GM21526 (cell line): ENCODE measurements at regions not wholly inside any gene's neighbourhood (a gene's known extent, or its start where the extent isn't known, plus 50 kb on each side); places are given as distances from the start of the nearest gene placed in this dataset.
A peak's percentile ranks its signal among the peaks of the same experiment; 100 is the strongest.
"Not testable (repeated sequence)": the region's sequence is repeated elsewhere in the genome, so short reads cannot be mapped to it uniquely, and the experiment has no call there.

ENCODE experiments used
- ATAC-seq: cut with Tn5 transposase; IDR thresholded peaks from one replicate; pipeline ENCODE4 v1.9.1; 2021; ENCODE audit warnings: moderate library complexity; ENCODE audit not compliant: unreplicated experiment, low FRiP score

GRCh38 chr12:78269620-78270019 lies 438.9 kb downstream of the NAV3 start:
- no peak for ATAC-seq

DNA sequence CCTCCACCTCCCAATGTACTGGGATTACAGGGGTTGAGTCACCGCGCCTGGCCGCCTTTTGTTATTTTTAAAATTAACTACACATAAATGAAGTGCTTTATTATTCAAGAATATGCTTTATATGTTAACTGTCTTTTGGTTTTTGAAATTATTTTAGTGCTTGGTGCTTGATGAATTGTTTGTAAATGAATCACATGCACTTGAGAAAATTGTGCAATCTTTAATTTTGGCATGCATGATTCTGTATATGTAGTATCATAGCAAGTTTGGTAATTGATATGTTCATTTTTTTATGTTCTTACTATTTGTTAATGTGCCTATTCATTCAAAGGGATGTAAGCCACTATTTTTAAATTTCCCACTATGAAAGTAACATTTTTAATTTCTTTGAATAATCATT lies 440.9 kb downstream of the NAV3 start:
- no peak for ATAC-seq

DNA sequence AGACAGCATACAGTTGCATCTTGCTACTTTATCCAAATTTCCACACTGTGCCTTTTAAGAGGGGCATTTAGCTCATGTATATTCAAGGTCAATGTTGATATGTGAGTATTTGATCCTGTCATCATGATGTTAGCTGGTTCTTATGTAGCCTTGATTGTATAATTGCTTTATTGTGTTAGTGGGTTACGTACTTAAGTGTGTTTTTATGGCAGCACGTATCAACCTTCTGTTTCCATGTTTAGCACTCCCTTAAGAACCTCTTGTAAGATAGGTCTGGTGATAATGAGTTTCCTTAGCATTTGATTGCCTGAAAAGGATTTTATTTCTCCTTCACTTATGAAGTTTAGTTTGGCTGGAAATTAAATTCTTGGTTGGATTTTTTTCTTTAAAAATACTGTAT lies 445.2 kb downstream of the NAV3 start:
- ATAC-seq, result no peak

DNA sequence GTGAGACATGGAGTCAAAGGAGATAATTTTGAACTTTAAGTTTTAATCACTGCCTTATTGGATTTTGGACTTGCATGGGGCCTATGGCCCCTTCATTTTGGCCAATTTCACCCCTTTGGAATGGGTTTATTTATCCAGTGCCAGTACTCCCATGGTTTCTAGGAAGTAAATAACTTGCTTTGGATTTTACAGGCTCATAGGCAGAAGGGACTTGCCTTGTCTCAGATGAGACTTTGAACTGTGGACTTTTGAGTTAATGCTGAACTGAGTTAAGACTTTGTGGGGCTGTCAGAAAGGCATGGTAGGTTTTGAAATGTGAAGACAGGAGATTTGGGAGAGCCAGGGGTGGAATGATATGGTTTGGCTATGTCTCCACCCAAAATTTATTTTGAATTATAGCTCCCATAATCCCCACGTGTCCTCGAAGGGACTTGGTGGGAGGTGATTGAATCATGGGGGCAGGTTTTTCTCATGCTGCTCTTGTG lies 448.1 kb downstream of the NAV3 start:
- ATAC-seq, result no peak

- no peak for ATAC-seq
Measured at GRCh38 chr12:78279567-78279966, 448.9 kb downstream of the NAV3 start.

DNA sequence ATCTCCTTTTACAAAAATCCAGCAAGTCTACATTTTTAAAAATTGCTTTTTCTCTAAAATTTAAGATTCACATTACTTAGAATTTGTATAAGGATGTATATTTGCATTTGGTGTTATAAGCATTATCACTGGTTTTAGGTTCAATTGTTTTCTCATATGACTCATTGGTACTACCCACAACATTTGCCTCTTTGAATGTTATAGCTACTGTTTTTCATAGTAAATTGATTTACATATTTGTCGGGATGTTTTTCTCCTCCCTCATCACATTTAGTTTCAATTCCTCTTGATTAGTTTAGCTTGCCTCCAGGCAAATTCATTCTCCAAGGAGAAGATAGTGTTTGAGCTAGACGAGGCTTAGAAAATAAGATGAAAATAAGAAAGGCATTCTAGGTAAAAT lies 450.4 kb downstream of the NAV3 start:
- not testable (repeated sequence) for ATAC-seq

- no peak for ATAC-seq
Measured at GRCh38 chr12:78284417-78284816, 453.7 kb downstream of the NAV3 start.

- ATAC-seq, result no peak
Measured at GRCh38 chr12:78290606-78291345, 460.1 kb downstream of the NAV3 start.

DNA sequence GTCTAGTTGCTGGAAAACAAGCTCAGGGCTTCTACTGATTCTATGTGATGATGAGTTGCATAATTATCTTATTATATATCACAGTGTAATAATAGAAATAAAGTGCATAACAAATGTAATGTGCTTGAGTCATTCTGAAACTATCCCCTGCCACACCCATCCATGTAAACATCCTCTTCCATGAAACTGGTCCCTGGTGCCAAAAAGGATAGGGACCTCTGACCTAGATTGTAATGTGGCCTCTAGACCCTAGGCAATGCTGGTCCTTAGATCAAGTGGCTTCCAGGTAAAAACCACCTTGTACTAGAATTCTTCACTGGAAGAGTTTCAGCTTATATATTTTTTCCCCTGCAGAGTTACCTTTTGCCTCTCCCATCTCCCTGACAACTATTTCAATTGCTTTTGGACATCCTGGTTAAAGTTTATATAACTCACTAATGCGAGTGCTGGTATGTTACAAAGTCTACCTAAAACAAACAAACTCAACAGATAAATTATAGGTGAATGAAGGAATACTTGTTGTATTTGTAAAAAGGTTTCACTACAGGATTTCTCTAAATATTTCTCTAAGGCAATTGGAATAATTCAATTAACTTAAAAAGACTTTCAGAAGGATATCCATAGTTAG lies 462.5 kb downstream of the NAV3 start:
- ATAC-seq, result no peak

DNA sequence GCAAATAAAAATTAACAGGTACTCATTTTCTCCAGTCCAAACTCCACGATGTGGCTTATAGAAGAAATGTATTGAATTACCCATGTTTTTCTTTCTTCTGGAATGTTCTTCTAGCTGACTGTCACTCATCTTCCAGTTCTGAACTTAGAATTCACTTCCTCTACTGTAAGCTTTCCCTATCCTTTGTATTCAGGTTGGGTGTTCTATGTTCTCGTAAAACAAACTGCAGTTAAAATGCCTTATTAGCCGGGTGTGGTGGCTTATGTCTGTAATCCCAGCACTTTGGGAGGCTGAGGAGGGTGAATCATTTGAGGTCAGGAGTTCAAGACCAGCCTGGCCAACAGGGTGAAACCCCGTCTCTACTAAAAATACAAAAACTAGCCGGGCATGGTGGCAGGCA lies 470.6 kb downstream of the NAV3 start:
- ATAC-seq, result not testable (repeated sequence)

DNA sequence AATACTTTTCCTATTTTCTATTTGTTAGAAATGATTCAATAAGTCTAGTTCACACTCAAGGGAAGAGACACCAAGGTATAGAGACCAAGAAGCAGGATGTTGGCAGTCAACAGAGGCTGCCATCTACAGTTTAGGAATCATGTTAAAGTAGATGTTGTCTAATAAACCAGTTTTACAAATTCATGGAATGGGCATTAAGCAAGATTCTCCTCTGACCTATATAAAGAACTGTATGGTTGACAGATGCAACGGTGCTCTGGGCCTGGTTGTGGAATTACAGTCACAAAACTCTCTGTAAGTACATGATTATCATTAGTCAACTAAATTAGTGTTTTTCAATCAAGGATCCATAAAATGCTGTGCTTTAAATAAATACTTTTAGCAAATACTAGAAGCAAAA lies 475.1 kb downstream of the NAV3 start:
- ATAC-seq, result no peak

- ATAC-seq, result no peak
Measured at GRCh38 chr12:78306236-78306635, 475.5 kb downstream of the NAV3 start.

DNA sequence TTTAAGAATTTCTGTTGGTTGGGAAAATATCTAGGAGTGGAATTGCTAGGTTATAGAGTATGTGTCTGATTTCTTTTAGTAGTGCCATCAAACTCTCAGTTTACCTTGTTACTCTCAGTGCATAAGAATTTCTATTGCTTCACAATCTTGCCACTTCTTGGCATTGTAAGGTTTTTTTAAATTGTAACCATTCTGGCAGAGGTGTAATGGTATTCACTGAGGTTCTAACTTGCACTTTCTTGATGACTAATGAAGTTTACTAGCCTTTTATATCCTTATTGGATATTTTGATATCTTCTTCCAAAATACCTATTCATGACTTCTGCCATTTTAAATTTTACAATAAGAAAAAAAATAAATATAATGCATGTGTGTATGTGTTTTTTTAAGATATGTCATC lies 478.0 kb downstream of the NAV3 start:
- no peak for ATAC-seq

GRCh38 chr12:78315028-78315427 lies 484.3 kb downstream of the NAV3 start:
- no peak for ATAC-seq

DNA sequence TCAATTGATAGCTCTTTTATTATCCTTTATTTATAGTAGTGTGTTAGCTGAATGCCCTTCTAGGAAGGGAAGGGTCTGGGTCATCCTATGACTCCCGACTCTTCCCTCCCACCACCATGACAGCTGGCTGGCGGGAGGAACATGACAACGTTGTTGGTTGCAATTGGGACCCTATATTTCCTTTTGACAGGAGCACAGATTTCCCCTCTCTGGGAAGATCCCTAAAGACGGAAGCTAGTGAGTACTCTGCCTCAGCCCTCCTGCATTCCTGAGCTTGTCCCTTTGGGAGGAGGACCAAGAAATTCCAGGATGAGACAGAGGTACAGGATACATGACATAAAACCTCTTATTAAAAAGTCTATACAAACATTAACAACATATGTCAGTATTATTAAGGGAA lies 485.4 kb downstream of the NAV3 start:
- ATAC-seq, result no peak

DNA sequence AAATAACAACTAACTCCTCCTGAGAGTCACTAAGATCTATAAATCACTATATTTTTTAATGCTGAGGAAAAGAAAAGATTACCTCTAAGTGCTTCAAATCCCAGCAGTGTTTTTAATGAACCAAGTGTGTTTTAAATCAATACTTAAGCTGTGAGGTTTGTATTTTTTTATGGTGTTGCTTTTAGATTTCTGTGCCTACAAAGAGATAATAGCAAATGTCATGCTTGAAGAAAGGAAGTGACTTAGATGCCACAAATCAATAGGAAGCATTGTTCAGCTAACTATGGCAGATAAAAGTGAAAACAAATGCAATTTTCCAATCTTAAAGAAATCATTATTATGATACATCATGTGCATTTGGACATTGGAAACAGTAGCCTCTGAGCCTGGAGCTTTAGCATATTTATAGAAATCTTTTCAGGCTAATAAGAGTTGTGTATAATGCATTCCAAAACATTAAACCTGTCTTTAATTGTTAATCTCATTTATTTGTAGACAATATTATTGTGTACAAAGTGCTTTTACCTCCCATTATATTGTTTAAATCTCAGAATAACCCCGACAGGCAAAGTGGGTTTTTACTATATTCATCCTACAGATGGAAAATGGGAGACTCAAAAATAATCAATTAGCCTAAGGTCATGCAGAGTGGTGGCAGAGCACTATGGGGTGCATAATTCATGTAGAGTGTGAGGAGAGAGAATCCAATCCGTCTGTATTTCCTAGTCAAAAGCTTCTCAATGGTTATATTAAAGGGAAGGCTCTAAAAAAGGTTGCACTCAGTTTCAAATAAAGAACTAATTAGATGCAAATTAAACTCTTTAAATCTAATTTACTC lies 486.2 kb downstream of the NAV3 start:
- ATAC-seq, result no peak

DNA sequence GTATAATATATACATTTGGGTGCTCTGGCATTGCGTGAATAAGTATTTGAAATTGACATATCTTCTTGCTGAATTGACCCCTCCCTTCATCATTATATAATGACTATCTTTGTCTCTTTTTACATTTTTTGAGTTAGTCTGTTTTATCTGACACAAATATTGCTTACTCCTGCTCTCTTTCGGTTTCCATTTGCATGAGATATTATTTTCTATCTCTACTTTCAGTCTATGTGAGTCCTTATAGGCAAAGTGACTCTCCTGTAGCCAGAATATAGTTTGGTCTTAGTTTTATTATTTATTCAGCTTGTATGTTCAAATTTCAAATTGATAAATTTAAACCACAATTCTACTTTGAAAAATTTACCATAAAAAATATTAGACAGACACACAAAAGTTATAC lies 491.0 kb downstream of the NAV3 start:
- no peak for ATAC-seq

- no peak for ATAC-seq
Measured at GRCh38 chr12:78323226-78323625, 492.5 kb downstream of the NAV3 start.

DNA sequence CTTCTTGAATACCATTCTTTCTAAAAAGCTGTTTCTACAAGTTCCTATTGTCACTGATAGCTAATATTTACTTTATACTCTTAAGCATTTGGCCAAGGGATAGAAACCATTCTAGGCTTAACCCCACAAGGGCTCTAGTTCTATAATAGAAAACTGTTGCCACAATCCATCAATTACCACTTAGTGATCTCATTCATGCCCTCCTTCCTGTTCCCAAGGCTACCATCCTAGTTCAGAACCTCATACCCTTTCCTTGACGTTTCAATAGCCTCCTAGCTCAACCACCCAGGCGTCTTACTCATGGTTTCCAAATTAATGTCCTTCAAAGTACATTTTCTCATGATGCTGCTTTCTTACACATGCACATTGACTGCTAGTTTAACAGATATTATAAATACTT lies 493.5 kb downstream of the NAV3 start:
- no peak for ATAC-seq

DNA sequence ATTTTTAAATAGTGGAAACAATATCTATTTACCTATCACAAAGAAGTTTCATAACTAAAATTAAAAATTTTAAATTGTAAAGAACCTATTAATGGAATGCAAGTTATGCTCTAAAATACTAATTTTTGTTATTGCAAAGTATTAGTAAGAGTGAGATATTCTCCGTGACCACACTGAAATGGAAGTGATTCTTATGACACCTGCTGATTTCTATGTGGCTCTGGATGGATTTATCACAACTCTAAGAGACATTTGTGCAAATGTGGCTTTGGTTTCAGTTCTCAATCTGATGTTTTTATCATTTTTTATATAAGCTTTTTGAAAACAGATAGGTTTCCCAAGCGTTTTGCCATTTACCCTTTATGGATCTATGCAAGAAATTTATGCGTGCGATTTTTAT lies 497.8 kb downstream of the NAV3 start:
- ATAC-seq, result peak; percentile 75

GRCh38 chr12:78330131-78330530 lies 499.4 kb downstream of the NAV3 start:
- ATAC-seq, result no peak
